Astrocyte (in vitro differentiated cells and primary cell): ENCODE measurements at regions not wholly inside any gene's neighbourhood (a gene's known extent, or its start where the extent isn't known, plus 50 kb on each side); places are given as distances from the start of the nearest gene placed in this dataset.

ENCODE experiments used
- DNase-seq: peaks from one replicate; pipeline ENCODE4 v3.0.0-alpha.2; 2010; ENCODE audit warnings: low read depth
- FAIRE-seq: peaks from 2 replicates; lab custom pipeline; 2011; peaks lifted over from hg19 to GRCh38; lab: Jason Lieb, UNC
- H2AFZ ChIP-seq: 2 replicates; pipeline ENCODE4 v1.6.0; 2012; ENCODE audit warnings: low read depth, low read length, inconsistent platforms
- H3K27ac ChIP-seq: 2 replicates; pipeline ENCODE4 v1.5.1; 2011; ENCODE audit warnings: low read depth, low read length, inconsistent platforms
- H3K27me3 ChIP-seq: 2 replicates; pipeline ENCODE4 v1.6.0; 2011; ENCODE audit warnings: low read length, inconsistent platforms; ENCODE audit not compliant: insufficient read depth
- H3K36me3 ChIP-seq: 2 replicates; pipeline ENCODE4 v1.5.1; 2011; ENCODE audit warnings: low read length, inconsistent platforms; ENCODE audit not compliant: insufficient read depth
- H3K4me1 ChIP-seq: 2 replicates; pipeline ENCODE4 v1.5.1; 2011; ENCODE audit warnings: low read length, inconsistent platforms; ENCODE audit not compliant: insufficient read depth
- H3K4me2 ChIP-seq: 2 replicates; pipeline ENCODE4 v1.6.0; 2012; ENCODE audit warnings: low read length, inconsistent platforms
- H3K4me3 ChIP-seq: 2 replicates; pipeline ENCODE4 v1.5.1; 2011; ENCODE audit warnings: low read depth, mild to moderate bottlenecking, low read length, inconsistent platforms; ENCODE audit not compliant: insufficient read depth
- H3K79me2 ChIP-seq: 2 replicates; pipeline ENCODE4 v1.6.0; 2012; ENCODE audit warnings: mild to moderate bottlenecking, low read length, inconsistent platforms; ENCODE audit not compliant: insufficient read depth
- H3K9ac ChIP-seq: 2 replicates; pipeline ENCODE4 v1.6.0; 2012; ENCODE audit warnings: mild to moderate bottlenecking, low read length, inconsistent platforms
- H3K9me3 ChIP-seq: 2 replicates; pipeline ENCODE4 v1.5.1; 2012; ENCODE audit warnings: low read depth, mild to moderate bottlenecking, low read length, inconsistent platforms; ENCODE audit not compliant: insufficient read depth
- H4K20me1 ChIP-seq: 2 replicates; pipeline ENCODE4 v1.6.0; 2012; ENCODE audit warnings: low read length, inconsistent platforms; ENCODE audit not compliant: insufficient read depth
- H3K27ac Mint-ChIP-seq: one replicate; pipeline ENCODE4 v1.8.0; 2021; ENCODE audit warnings: mild to moderate bottlenecking, mixed read lengths; ENCODE audit not compliant: unreplicated experiment
- H3K27me3 Mint-ChIP-seq: one replicate; pipeline ENCODE4 v1.8.0; 2021; ENCODE audit warnings: low read depth, mixed read lengths; ENCODE audit not compliant: unreplicated experiment
- H3K36me3 Mint-ChIP-seq: one replicate; pipeline ENCODE4 v1.8.0; 2021; ENCODE audit warnings: low read depth, mixed read lengths; ENCODE audit not compliant: unreplicated experiment
- H3K4me1 Mint-ChIP-seq: one replicate; pipeline ENCODE4 v1.8.0; 2021; ENCODE audit warnings: low read depth, mixed read lengths; ENCODE audit not compliant: unreplicated experiment
- H3K4me3 Mint-ChIP-seq: one replicate; pipeline ENCODE4 v1.8.0; 2021; ENCODE audit warnings: mild to moderate bottlenecking, moderate library complexity, mixed read lengths; ENCODE audit not compliant: unreplicated experiment
- H3K9me3 Mint-ChIP-seq: one replicate; pipeline ENCODE4 v1.8.0; 2021; ENCODE audit warnings: mild to moderate bottlenecking, mixed read lengths; ENCODE audit not compliant: unreplicated experiment
- EZH2 ChIP-seq: IDR thresholded peaks from 2 replicates; pipeline ENCODE4 v1.6.1; 2012; ENCODE audit warnings: mild to moderate bottlenecking, low read length, inconsistent platforms; ENCODE audit not compliant: insufficient read depth
- TF ChIP-seq, protein P1 (sequence below): IDR thresholded peaks from 2 replicates; pipeline ENCODE4 v1.5.1; 2011; ENCODE audit warnings: low read depth, mild to moderate bottlenecking, inconsistent platforms, low read length, moderate library complexity; ENCODE audit not compliant: insufficient read depth

DNA sequence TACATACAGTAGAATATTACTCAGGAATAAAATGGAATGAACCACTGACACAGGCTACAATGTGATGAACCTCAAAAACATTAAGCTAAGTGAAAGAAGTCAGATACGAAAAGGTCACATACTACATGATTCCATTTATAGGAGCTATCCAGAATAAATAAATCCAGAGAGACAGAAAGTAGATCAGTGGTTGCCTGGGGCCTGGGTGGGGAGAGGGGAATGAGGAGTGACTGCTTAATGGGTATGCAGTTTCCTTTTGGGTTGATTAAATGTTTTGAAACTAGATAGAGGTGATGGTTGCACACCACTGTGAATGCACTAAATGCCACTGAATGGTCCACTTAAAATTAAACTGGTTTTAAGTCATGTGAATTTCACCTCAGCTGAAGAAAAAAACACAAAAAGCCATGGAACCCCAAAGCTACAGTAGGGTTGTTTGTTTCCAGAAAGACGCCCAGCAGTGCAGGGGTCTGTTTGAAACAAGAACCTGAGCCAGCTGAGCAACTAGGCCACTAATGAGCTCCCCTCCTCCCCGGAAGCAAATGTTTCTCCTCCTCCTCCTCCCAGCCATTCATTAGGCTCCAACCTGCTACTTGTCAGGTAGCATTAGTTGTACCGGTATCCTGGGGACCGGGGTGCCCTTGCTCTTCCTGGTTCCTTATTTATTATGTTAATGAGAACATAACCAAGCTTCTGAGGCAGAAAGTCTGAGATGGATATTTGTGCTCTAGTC lies 168.4 kb downstream of the EVX1 start:
- no peak for DNase-seq
- H3K4me1 ChIP-seq: no peaks in the 10 kb centered on the region
- Mint-ChIP-seq H3K4me3 (no peak overlapping the region), H3K36me3 (no peaks in the 10 kb centered on the region), H3K27ac (no peak overlapping the region), H3K27me3 (peaks cover 8% of the 10 kb centered on the region), H3K9me3 (no peaks in the 10 kb centered on the region), H3K4me1 (no peaks in the 10 kb centered on the region)
- TF ChIP-seq EZH2: no peak
- TF ChIP-seq, protein P1, sequence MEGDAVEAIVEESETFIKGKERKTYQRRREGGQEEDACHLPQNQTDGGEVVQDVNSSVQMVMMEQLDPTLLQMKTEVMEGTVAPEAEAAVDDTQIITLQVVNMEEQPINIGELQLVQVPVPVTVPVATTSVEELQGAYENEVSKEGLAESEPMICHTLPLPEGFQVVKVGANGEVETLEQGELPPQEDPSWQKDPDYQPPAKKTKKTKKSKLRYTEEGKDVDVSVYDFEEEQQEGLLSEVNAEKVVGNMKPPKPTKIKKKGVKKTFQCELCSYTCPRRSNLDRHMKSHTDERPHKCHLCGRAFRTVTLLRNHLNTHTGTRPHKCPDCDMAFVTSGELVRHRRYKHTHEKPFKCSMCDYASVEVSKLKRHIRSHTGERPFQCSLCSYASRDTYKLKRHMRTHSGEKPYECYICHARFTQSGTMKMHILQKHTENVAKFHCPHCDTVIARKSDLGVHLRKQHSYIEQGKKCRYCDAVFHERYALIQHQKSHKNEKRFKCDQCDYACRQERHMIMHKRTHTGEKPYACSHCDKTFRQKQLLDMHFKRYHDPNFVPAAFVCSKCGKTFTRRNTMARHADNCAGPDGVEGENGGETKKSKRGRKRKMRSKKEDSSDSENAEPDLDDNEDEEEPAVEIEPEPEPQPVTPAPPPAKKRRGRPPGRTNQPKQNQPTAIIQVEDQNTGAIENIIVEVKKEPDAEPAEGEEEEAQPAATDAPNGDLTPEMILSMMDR: no peak
- H4K20me1 ChIP-seq: no peaks in the 10 kb centered on the region
- no peak overlapping the region for H2AFZ ChIP-seq
- no peak overlapping the region for H3K9ac ChIP-seq
- H3K27ac ChIP-seq: no peak overlapping the region
- H3K4me2 ChIP-seq: no peak overlapping the region
- H3K36me3 ChIP-seq: no peaks in the 10 kb centered on the region
- FAIRE-seq: no peak
- H3K79me2 ChIP-seq: no peaks in the 10 kb centered on the region
- peaks cover 7% of the 10 kb centered on the region for H3K27me3 ChIP-seq
- no peak overlapping the region for H3K4me3 ChIP-seq
- H3K9me3 ChIP-seq: no peaks in the 10 kb centered on the region

DNA sequence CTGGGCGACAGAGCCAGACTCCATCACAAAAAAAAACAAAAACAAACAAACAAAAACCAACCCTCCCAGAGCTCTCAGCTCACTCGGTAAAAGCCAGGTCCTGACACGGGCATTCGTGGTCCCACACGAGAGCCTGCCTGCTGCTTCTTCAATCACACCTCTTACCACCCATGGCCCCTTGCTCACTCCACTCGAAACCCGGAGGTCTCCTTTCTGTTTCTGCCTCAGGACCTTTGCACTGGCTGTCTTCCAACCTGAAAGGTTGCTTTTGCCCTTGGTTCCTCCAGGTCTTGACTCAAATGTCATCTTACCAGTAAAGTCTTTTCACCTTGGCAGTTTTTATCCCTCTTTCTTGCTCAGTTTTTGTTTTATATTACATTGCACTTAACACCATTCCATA lies 169.6 kb downstream of the EVX1 start:
- FAIRE-seq (no peak), DNase-seq (no peak)
- Histone ChIP-seq H4K20me1 (no peaks in the 10 kb centered on the region), H3K9ac (no peak overlapping the region), H3K9me3 (no peaks in the 10 kb centered on the region), H3K4me1 (no peaks in the 10 kb centered on the region), H3K27ac (no peak overlapping the region), H3K4me3 (no peak overlapping the region), H3K36me3 (no peaks in the 10 kb centered on the region), H2AFZ (no peak overlapping the region), H3K4me2 (no peak overlapping the region), H3K79me2 (no peaks in the 10 kb centered on the region), H3K27me3 (peaks cover 7% of the 10 kb centered on the region)
- no peaks in the 10 kb centered on the region for H3K4me1 Mint-ChIP-seq
- no peaks in the 10 kb centered on the region for H3K9me3 Mint-ChIP-seq
- TF ChIP-seq, protein P1: no peak
- no peak for TF ChIP-seq EZH2
- no peaks in the 10 kb centered on the region for H3K36me3 Mint-ChIP-seq
- H3K27ac Mint-ChIP-seq: no peak overlapping the region
- H3K27me3 Mint-ChIP-seq: peaks cover 5% of the 10 kb centered on the region
- no peak overlapping the region for H3K4me3 Mint-ChIP-seq

DNA sequence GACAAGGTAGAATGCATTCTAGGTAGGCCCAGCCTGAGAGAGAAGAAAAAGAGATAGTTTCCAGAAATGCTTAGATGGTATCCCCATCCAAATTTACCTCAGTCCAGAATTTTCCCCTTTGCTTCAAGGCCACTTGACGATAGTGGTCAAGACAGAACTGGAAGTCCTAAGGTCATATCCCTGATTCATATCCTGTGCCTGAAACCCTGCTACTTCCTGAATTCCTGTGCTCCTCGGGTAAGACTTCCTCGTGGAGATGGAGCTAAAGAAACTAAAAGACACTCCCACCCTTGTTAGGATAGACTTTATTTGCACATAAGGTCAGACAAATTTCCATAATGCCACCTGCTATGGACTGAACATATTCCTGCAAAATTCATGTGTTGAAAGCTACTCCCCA lies 175.9 kb downstream of the EVX1 start:
- H3K4me1 Mint-ChIP-seq: no peaks in the 10 kb centered on the region
- H3K4me1 ChIP-seq: no peaks in the 10 kb centered on the region
- peaks cover 3% of the 10 kb centered on the region for H3K27me3 Mint-ChIP-seq
- no peak overlapping the region for H3K27ac ChIP-seq
- H3K36me3 Mint-ChIP-seq: no peaks in the 10 kb centered on the region
- no peak overlapping the region for H3K4me3 ChIP-seq
- H3K79me2 ChIP-seq: no peaks in the 10 kb centered on the region
- H3K9ac ChIP-seq: no peak overlapping the region
- no peaks in the 10 kb centered on the region for H3K27me3 ChIP-seq
- TF ChIP-seq, protein P1: no peak
- TF ChIP-seq EZH2: no peak
- no peaks in the 10 kb centered on the region for H3K9me3 Mint-ChIP-seq
- H3K4me3 Mint-ChIP-seq: no peak overlapping the region
- H3K9me3 ChIP-seq: no peaks in the 10 kb centered on the region
- H4K20me1 ChIP-seq: no peaks in the 10 kb centered on the region
- H2AFZ ChIP-seq: no peak overlapping the region
- DNase-seq (no peak), FAIRE-seq (no peak)
- H3K27ac Mint-ChIP-seq: no peak overlapping the region
- no peak overlapping the region for H3K4me2 ChIP-seq
- no peaks in the 10 kb centered on the region for H3K36me3 ChIP-seq
